ENCODE measurements at regions not wholly inside any gene's neighbourhood (a gene's known extent, or its start where the extent isn't known, plus 50 kb on each side); places are given as distances from the start of the nearest gene placed in this dataset.

GRCh38 chr15:60121845-60122244, 117.7 kb downstream of the FOXB1 start:
- Histone ChIP-seq H3K9me3 (replicated peaks; ENCODE audit: control insufficient read depth, insufficient read depth, low read length) (no peaks in the 10 kb centered on the region), H3K79me2 (ENCODE audit: control insufficient read depth, insufficient read depth, low read length) (no peaks in the 10 kb centered on the region), H3K9me1 (replicated peaks; ENCODE audit: control insufficient read depth, extremely low read depth, insufficient read depth, low read length) (no peaks in the 10 kb centered on the region), H3K4me3 (replicated peaks in 1 of 3; ENCODE audit: insufficient read depth in 1 of 3, low read depth in 1 of 3, low read length in 3 of 3) (no peak overlapping the region), H3K4me2 (ENCODE audit: insufficient read depth, low read length) (no peak overlapping the region), H3K9ac (replicated peaks; ENCODE audit: extremely low read depth, insufficient read depth, low read length) (no peak overlapping the region), H3K36me3 (ENCODE audit: control insufficient read depth in 2 of 2, extremely low read depth in 1 of 2, insufficient read depth in 2 of 2, low read length in 2 of 2) (no peaks in the 10 kb centered on the region), H2AFZ (ENCODE audit: low read depth, low read length) (no peak overlapping the region), H4K20me1 (replicated peaks; ENCODE audit: control insufficient read depth, extremely low read depth, insufficient read depth, low read length) (no peaks in the 10 kb centered on the region), H3K27me3 (ENCODE audit: control insufficient read depth in 2 of 2, insufficient read depth in 2 of 2, low read length in 2 of 2) (peaks cover 37 to 52% of the 10 kb centered on the region in 2 experiments), H3K4me1 (ENCODE audit: control insufficient read depth, extremely low read depth, insufficient read depth, low read length) (no peaks in the 10 kb centered on the region), H3K27ac (ENCODE audit: insufficient read depth, low read depth, low read length) (no peak overlapping the region)
- DNase-seq (ENCODE audit: low read depth, low spot score) (no peak), FAIRE-seq (no peak)
- BruUV-seq (replicated peaks), result no TSS peak
- CTCF ChIA-PET, result no interaction called here
- intact Hi-C loops (cut with micrococcal nuclease) (loop anchor here (10.0 kb wide), 1 partner anchor 203 kb away; no protein-coding TSS in a partner anchor), dilution Hi-C loops (cut with MboI; ENCODE audit: extremely low pct_ligation_motif_present, low sequenced_read_pairs) (no loop called here)
- POLR2A ChIA-PET, result no interaction called here
- no peak for TF ChIP-seq POLR2AphosphoS5 (IDR thresholded peaks at IDR 0.05; ENCODE audit: insufficient read depth, low read depth, low read length)
- no peak for TF ChIP-seq EZH2 (IDR thresholded peaks at IDR 0.05; ENCODE audit: borderline replicate concordance, low read depth, low read length, severe bottlenecking)
- no peak for TF ChIP-seq JUN (IDR thresholded peaks at IDR 0.05; ENCODE audit: borderline replicate concordance, insufficient read depth, insufficient read length, low read depth)
- TF ChIP-seq FOS (IDR thresholded peaks at IDR 0.05; ENCODE audit: borderline replicate concordance, insufficient read depth, low read length), result no peak
- TF ChIP-seq MYC (IDR thresholded peaks at IDR 0.05; ENCODE audit: low read depth, low read length), result no peak
- TF ChIP-seq POLR2A (IDR thresholded peaks at IDR 0.05; ENCODE audit: low read depth, low read length), result no peak
- TF ChIP-seq, protein P1, sequence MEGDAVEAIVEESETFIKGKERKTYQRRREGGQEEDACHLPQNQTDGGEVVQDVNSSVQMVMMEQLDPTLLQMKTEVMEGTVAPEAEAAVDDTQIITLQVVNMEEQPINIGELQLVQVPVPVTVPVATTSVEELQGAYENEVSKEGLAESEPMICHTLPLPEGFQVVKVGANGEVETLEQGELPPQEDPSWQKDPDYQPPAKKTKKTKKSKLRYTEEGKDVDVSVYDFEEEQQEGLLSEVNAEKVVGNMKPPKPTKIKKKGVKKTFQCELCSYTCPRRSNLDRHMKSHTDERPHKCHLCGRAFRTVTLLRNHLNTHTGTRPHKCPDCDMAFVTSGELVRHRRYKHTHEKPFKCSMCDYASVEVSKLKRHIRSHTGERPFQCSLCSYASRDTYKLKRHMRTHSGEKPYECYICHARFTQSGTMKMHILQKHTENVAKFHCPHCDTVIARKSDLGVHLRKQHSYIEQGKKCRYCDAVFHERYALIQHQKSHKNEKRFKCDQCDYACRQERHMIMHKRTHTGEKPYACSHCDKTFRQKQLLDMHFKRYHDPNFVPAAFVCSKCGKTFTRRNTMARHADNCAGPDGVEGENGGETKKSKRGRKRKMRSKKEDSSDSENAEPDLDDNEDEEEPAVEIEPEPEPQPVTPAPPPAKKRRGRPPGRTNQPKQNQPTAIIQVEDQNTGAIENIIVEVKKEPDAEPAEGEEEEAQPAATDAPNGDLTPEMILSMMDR (IDR thresholded peaks at IDR 0.05; ENCODE audit: extremely low read depth in 1 of 2, insufficient read depth in 1 of 2, low read depth in 1 of 2, low read length in 2 of 2), result no peak
- TF ChIP-seq, protein P2, sequence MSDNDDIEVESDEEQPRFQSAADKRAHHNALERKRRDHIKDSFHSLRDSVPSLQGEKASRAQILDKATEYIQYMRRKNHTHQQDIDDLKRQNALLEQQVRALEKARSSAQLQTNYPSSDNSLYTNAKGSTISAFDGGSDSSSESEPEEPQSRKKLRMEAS (IDR thresholded peaks at IDR 0.05; ENCODE audit: insufficient read depth, insufficient read length), result no peak
- TF ChIP-seq GATA2 (IDR thresholded peaks at IDR 0.05; ENCODE audit: insufficient read depth, insufficient read length, low read depth, low read length), result no peak
